HepG2 (cell line): ENCODE measurements at regions not wholly inside any gene's neighbourhood (a gene's known extent, or its start where the extent isn't known, plus 50 kb on each side); places are given as distances from the start of the nearest gene placed in this dataset.

Experiments used
- ATAC-seq: fragments of 200-7000 bp; cut with Tn5 transposase; 3 replicates; pipeline ENCODE4 v1.9.1; 2020; ENCODE audit warnings: mild to moderate bottlenecking, moderate library complexity
- BruUV-seq: library from RNA; stranded (reverse); fragments of 400-500 nt; replicated peaks from 2 replicates; lab custom pipeline; 2021; lab: Mats Ljungman, UMichigan
- CTCF ChIA-PET: fragments of 300-600 bp; formaldehyde crosslinking; extraction: SDS; loops from one replicate; lab custom pipeline; 2021; ENCODE audit warnings: low total read pairs, inconsistent platforms, low intra/inter-chr PET ratio; lab: Yijun Ruan, JAX
- POLR2A ChIA-PET: fragments of 350-600 bp; sonication (Branson Sonifier 250); formaldehyde crosslinking; loops from one replicate; lab custom pipeline; 2020; ENCODE audit warnings: antibody characterized with exemption, inconsistent platforms; lab: Yijun Ruan, JAX
- DNase-seq: peaks from one replicate; pipeline ENCODE4 v3.0.0-alpha.2; 2015; ENCODE audit warnings: low spot score
- FAIRE-seq: peaks from 3 replicates; lab custom pipeline; 2011; peaks lifted over from hg19 to GRCh38; lab: Jason Lieb, UNC
- H2AFZ ChIP-seq: one replicate; pipeline ENCODE4 v1.6.1; 2011; ENCODE audit warnings: low read length, inconsistent platforms
- H3K27ac ChIP-seq: fragments of 300-600 bp; 3 replicates; pipeline ENCODE4 v1.8.0; 2011; ENCODE audit warnings: mixed run types, mild to moderate bottlenecking, mixed read lengths, low read length, inconsistent platforms; ENCODE audit not compliant: insufficient read depth; ENCODE audit errors: extremely low read length
- H3K27me3 ChIP-seq, 2 experiments: fragments of 200-600 bp in 1 of 2; 2 replicates in 1 of 2; 3 replicates in 1 of 2; pipeline versions ENCODE4 v1.6.0 to v1.8.0; 2011; ENCODE audit warnings: low read length in 2 of 2, mild to moderate bottlenecking in 2 of 2, moderate library complexity in 2 of 2, inconsistent platforms in 1 of 2; ENCODE audit not compliant: insufficient read depth in 2 of 2, control insufficient read depth in 1 of 2
- H3K36me3 ChIP-seq, 2 experiments: fragments of 200-600 bp in 1 of 2; replicated peaks in 1 of 2; 2 replicates in 1 of 2; 3 replicates in 1 of 2; pipeline versions ENCODE4 v1.5.1 to v1.8.0; 2011; ENCODE audit warnings: low read length in 2 of 2, inconsistent platforms in 1 of 2; ENCODE audit not compliant: insufficient read depth in 2 of 2, control insufficient read depth in 1 of 2
- H3K4me1 ChIP-seq: 2 replicates; pipeline ENCODE4 v1.5.1; 2012; ENCODE audit warnings: low read length, inconsistent platforms; ENCODE audit not compliant: insufficient read depth
- H3K4me2 ChIP-seq: 2 replicates; pipeline ENCODE4 v1.6.0; 2011; ENCODE audit warnings: low read depth, low read length, inconsistent platforms
- H3K4me3 ChIP-seq, 3 experiments: fragments of 200-600 bp in 1 of 3; sonication (generic), shearing (Covaris generic) in 1 of 3; replicated peaks in 1 of 3; 2 replicates each; pipeline ENCODE4 v1.5.1; 2011 to 2016; ENCODE audit warnings: low read length in 3 of 3, inconsistent platforms in 2 of 3, low read depth in 2 of 3, mild to moderate bottlenecking in 2 of 3, control low read depth in 1 of 3, mixed read lengths in 1 of 3; ENCODE audit not compliant: insufficient read depth in 1 of 3
- H3K79me2 ChIP-seq: one replicate; pipeline ENCODE4 v1.6.1; 2011; ENCODE audit warnings: low read length, inconsistent platforms; ENCODE audit not compliant: insufficient read depth
- H3K9ac ChIP-seq: 2 replicates; pipeline ENCODE4 v1.6.0; 2011; ENCODE audit warnings: mild to moderate bottlenecking, low read depth, low read length, inconsistent platforms; ENCODE audit not compliant: insufficient read depth
- H3K9me3 ChIP-seq: 2 replicates; pipeline ENCODE4 v1.5.1; 2012; ENCODE audit warnings: mild to moderate bottlenecking, low read length
- H4K20me1 ChIP-seq: 2 replicates; pipeline ENCODE4 v1.6.0; 2011; ENCODE audit warnings: inconsistent platforms, mild to moderate bottlenecking, low read length, moderate library complexity; ENCODE audit not compliant: insufficient read depth
- CEBPB ChIP-seq: IDR thresholded peaks from 2 replicates; pipeline ENCODE4 v1.6.1; 2011; ENCODE audit warnings: low read depth, low read length, improper control_type of control experiment, borderline replicate concordance
- DPF2 ChIP-seq: sonication (generic); formaldehyde crosslinking; IDR thresholded peaks from 2 replicates; pipeline ENCODE4 v1.4.0; 2020; ENCODE audit warnings: mild to moderate bottlenecking, low read depth, missing genetic modification reagents, borderline replicate concordance
- EZH2 ChIP-seq: conservative IDR thresholded peaks from 2 replicates; pipeline ENCODE4 v1.6.1; 2012; ENCODE audit warnings: mild to moderate bottlenecking, low read depth, low read length, moderate library complexity
- LCORL ChIP-seq, 2 experiments: fragments of 450-650 bp in 1 of 2; sonication (generic) in 1 of 2; formaldehyde crosslinking in 1 of 2; IDR thresholded peaks; 2 replicates each; pipeline versions ENCODE4 v1.5.0 to v1.6.1; 2017 to 2020; ENCODE audit warnings: antibody characterized with exemption in 1 of 2, missing genetic modification reagents in 1 of 2
- SP4 ChIP-seq: sonication (generic); formaldehyde crosslinking; IDR thresholded peaks from 2 replicates; pipeline ENCODE4 v1.8.1; 2023; ENCODE audit warnings: mild to moderate bottlenecking, missing genetic modification reagents
- THAP11 ChIP-seq: IDR thresholded peaks from 2 replicates; pipeline ENCODE4 v1.6.1; 2016; ENCODE audit warnings: missing biosample characterization, missing genetic modification reagents
- ZNF552 ChIP-seq: sonication (generic); formaldehyde crosslinking; IDR thresholded peaks from 2 replicates; pipeline ENCODE4 v1.9.0; 2022; ENCODE audit warnings: missing genetic modification reagents, mild to moderate bottlenecking, borderline replicate concordance
- ZNF660 ChIP-seq: sonication (generic); formaldehyde crosslinking; IDR thresholded peaks from 2 replicates; pipeline ENCODE4 v1.5.1; 2020; ENCODE audit warnings: mild to moderate bottlenecking, low read depth, missing genetic modification reagents, borderline replicate concordance
- WGBS: methylation state at CpG from one replicate; pipeline ENCODE4 v1.1.6; 2017; ENCODE audit warnings: low lambda C conversion rate; 5-methylcytosine and 5-hydroxymethylcytosine counted together
- in situ Hi-C: cut with HindIII; loops from 2 replicates; pipeline ENCODE4 v1.10.0; 2017; ENCODE audit warnings: low pct_unique_long_range_greater_than_20kb; ENCODE audit not compliant: extremely low pct_ligation_motif_present
- intact Hi-C: fragments of 100-400 bp; cut with micrococcal nuclease; formaldehyde crosslinking; loops from one replicate; pipeline ENCODE4 v1.10.0; 2022; ENCODE audit not compliant: unreplicated experiment
- TF ChIP-seq, protein P1 (sequence below): sonication (generic); formaldehyde crosslinking; IDR thresholded peaks from 2 replicates; pipeline ENCODE4 v1.4.0; 2020; ENCODE audit warnings: missing genetic modification reagents, low read depth, mild to moderate bottlenecking, borderline replicate concordance
- TF ChIP-seq, protein P2 (sequence below): sonication (generic); formaldehyde crosslinking; IDR thresholded peaks from 2 replicates; pipeline ENCODE4 v1.5.0; 2020; ENCODE audit warnings: mild to moderate bottlenecking, missing genetic modification reagents
- TF ChIP-seq, protein P3 (sequence below): IDR thresholded peaks from 2 replicates; pipeline ENCODE4 v1.6.1; 2018; ENCODE audit warnings: missing genetic modification reagents, mild to moderate bottlenecking, missing compliant biosample characterization

DNA sequence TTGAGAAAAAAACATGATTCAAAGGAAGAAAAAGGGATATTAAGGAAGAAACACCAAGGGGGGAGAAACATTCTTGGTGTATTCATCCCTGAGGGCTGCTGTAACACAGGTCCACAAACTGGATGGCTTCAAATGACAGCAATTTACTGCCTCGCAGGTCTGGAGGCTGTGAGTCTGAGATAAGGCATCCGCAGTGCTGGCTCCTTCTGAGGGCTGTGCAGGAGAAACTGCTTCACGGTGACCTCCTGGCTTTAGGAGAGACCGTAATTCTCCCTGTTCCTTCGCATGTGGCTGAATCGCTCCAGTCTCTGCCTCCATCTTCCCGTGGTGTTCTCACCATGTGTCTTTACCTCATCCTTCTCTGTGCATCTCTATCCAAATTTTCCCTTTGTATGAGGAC is 490.7 kb downstream of the EIPR1 start (continued):
- TF ChIP-seq, protein P1, sequence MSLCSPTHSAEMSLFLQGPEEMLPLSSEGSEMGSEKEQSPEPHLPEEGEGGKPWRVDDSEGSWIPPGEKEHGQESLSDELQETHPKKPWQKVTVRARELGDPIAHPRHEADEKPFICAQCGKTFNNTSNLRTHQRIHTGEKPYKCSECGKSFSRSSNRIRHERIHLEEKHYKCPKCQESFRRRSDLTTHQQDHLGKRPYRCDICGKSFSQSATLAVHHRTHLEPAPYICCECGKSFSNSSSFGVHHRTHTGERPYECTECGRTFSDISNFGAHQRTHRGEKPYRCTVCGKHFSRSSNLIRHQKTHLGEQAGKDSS (CRISPR knock-in tag) = no peak
- TF ChIP-seq, protein P2, sequence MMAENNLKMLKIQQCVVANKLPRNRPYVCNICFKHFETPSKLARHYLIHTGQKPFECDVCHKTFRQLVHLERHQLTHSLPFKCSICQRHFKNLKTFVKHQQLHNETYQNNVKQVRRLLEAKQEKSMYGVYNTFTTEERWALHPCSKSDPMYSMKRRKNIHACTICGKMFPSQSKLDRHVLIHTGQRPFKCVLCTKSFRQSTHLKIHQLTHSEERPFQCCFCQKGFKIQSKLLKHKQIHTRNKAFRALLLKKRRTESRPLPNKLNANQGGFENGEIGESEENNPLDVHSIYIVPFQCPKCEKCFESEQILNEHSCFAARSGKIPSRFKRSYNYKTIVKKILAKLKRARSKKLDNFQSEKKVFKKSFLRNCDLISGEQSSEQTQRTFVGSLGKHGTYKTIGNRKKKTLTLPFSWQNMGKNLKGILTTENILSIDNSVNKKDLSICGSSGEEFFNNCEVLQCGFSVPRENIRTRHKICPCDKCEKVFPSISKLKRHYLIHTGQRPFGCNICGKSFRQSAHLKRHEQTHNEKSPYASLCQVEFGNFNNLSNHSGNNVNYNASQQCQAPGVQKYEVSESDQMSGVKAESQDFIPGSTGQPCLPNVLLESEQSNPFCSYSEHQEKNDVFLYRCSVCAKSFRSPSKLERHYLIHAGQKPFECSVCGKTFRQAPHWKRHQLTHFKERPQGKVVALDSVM (CRISPR knock-in tag) = no peak
- no peak for TF ChIP-seq LCORL (IDR thresholded peaks at IDR 0.05)
- no peak for TF ChIP-seq LCORL (CRISPR knock-in tag; IDR thresholded peaks at IDR 0.05)
- no peak for TF ChIP-seq ZNF660 (CRISPR knock-in tag)
- TF ChIP-seq SP4 (CRISPR knock-in tag) = no peak

DNA sequence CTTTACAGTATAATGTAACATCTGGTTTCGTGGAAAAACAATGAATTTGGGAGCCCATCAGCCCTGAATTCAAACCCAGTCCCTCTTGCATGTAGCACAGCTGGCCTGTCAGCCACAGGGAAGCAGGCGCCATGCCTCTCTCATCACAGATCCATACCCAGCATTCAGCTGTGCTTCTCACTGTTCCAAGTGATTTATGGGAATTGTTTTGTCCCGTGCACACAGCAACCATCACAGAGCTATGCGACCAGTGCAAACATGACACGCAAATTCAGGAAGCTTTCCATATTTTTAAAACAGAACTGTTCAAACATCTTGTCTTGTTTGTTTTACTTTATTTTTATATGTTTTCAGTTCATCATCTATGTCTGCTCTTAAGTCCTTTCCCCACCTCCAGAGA is 496.1 kb downstream of the EIPR1 start:
- no peaks in the 10 kb centered on the region for H3K79me2 ChIP-seq
- in situ Hi-C loops (no loop called here), intact Hi-C loops (no loop called here)
- ChIA-PET POLR2A (no interaction called here), CTCF (no interaction called here)
- DNase-seq = no peak
- 28% methylated on average over 5 of the region's 5 CpGs for WGBS
- H3K27ac ChIP-seq = no peak overlapping the region
- H3K4me3 ChIP-seq = no peak overlapping the region
- FAIRE-seq = no peak
- H2AFZ ChIP-seq = no peak overlapping the region
- no peak for TF ChIP-seq EZH2
- TF ChIP-seq THAP11 (CRISPR knock-in tag) = no peak
- TF ChIP-seq, protein P3, sequence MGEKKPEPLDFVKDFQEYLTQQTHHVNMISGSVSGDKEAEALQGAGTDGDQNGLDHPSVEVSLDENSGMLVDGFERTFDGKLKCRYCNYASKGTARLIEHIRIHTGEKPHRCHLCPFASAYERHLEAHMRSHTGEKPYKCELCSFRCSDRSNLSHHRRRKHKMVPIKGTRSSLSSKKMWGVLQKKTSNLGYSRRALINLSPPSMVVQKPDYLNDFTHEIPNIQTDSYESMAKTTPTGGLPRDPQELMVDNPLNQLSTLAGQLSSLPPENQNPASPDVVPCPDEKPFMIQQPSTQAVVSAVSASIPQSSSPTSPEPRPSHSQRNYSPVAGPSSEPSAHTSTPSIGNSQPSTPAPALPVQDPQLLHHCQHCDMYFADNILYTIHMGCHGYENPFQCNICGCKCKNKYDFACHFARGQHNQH (CRISPR knock-in tag) = no peak
- no peak for TF ChIP-seq DPF2 (CRISPR knock-in tag)
- TF ChIP-seq ZNF552 (CRISPR knock-in tag) = no peak
- TF ChIP-seq CEBPB = no peak
- H3K27me3 ChIP-seq = peaks cover 3 to 9% of the 10 kb centered on the region in 2 experiments; a peak in 3 of 5 replicates
- H4K20me1 ChIP-seq = no peaks in the 10 kb centered on the region
- no peak overlapping the region for H3K9ac ChIP-seq
- H3K36me3 ChIP-seq = no peaks in the 10 kb centered on the region
- H3K4me1 ChIP-seq = no peaks in the 10 kb centered on the region
- H3K9me3 ChIP-seq = no peaks in the 10 kb centered on the region
- BruUV-seq = no TSS peak
- ATAC-seq = no peak
- no peak overlapping the region for H3K4me2 ChIP-seq
